GM12892 (cell line): ENCODE measurements at regions not wholly inside any gene's neighbourhood (a gene's known extent, or its start where the extent isn't known, plus 50 kb on each side); places are given as distances from the start of the nearest gene placed in this dataset.

Experiments
- POLR2A ChIP-seq: IDR thresholded peaks from 2 replicates; pipeline ENCODE4 v1.6.1; 2011; ENCODE audit warnings: low read depth, low read length, control low read depth
- POLR2AphosphoS5 ChIP-seq: IDR thresholded peaks from 2 replicates; pipeline ENCODE4 v1.6.1; 2011; ENCODE audit warnings: low read depth, low read length, control low read depth
- TAF1 ChIP-seq: IDR thresholded peaks from 2 replicates; pipeline ENCODE4 v1.6.1; 2011; ENCODE audit warnings: low read depth, mild to moderate bottlenecking, control low read depth, low read length, borderline replicate concordance

GRCh38 chr14:42269234-42269633, 662.6 kb downstream of the LRFN5 start:
- no peak for TF ChIP-seq POLR2AphosphoS5
- no peak for TF ChIP-seq POLR2A
- TF ChIP-seq TAF1: no peak
